PC-3 (cell line): ENCODE measurements at regions not wholly inside any gene's neighbourhood (a gene's known extent, or its start where the extent isn't known, plus 50 kb on each side); places are given as distances from the start of the nearest gene placed in this dataset.
"Not testable (repeated sequence)": the region's sequence is repeated elsewhere in the genome, so short reads cannot be mapped to it uniquely, and the experiment has no call there.

ENCODE experiments used
- ATAC-seq: fragments of 200-7000 bp; cut with Tn5 transposase; 2 replicates; pipeline ENCODE4 v1.9.1; 2020; ENCODE audit warnings: mild to moderate bottlenecking, moderate library complexity
- BruUV-seq: library from RNA; stranded (reverse); fragments of 400-500 nt; replicated peaks from 2 replicates; lab custom pipeline; 2021; lab: Mats Ljungman, UMichigan
- CTCF ChIA-PET: fragments of 300-600 bp; sonication (Branson Sonifier 250); formaldehyde crosslinking; loops from one replicate; lab custom pipeline; 2022; ENCODE audit warnings: antibody characterized with exemption; lab: Charles Lee
- POLR2A ChIA-PET: fragments of 300-600 bp; sonication (Branson Sonifier 250); formaldehyde crosslinking; loops from one replicate; lab custom pipeline; 2022; ENCODE audit warnings: antibody characterized with exemption; ENCODE audit not compliant: unreplicated experiment; lab: Charles Lee
- DNase-seq: peaks from one replicate; pipeline ENCODE4 v3.0.0-alpha.2; 2015
- H2AFZ ChIP-seq: fragments of 300-600 bp; sonication (generic); 2 replicates; pipeline ENCODE4 v1.6.0; 2016; ENCODE audit warnings: antibody characterized with exemption, low read length
- H3F3A ChIP-seq: fragments of 300-600 bp; sonication (generic); one replicate; pipeline ENCODE4 v1.6.0; 2017; ENCODE audit warnings: antibody characterized with exemption, low read length, control low read depth, mild to moderate bottlenecking; ENCODE audit not compliant: unreplicated experiment
- H3K27ac ChIP-seq: fragments of 300-600 bp; sonication (generic); 2 replicates; pipeline ENCODE4 v1.5.1; 2016; ENCODE audit warnings: mild to moderate bottlenecking, low read length
- H3K27me3 ChIP-seq: fragments of 300-600 bp; sonication (generic); 2 replicates; pipeline ENCODE4 v1.6.1; 2016; ENCODE audit warnings: low read length, mixed read lengths
- H3K36me3 ChIP-seq: fragments of 300-600 bp; sonication (generic); 2 replicates; pipeline ENCODE4 v1.6.1; 2016; ENCODE audit warnings: low read depth, mixed run types, low read length, mixed read lengths
- H3K4me1 ChIP-seq: fragments of 300-600 bp; sonication (generic); 2 replicates; pipeline ENCODE4 v1.5.1; 2016; ENCODE audit warnings: low read length; ENCODE audit not compliant: insufficient read depth
- H3K4me2 ChIP-seq: fragments of 300-600 bp; sonication (generic); 2 replicates; pipeline ENCODE4 v1.6.0; 2016; ENCODE audit warnings: low read length
- H3K4me3 ChIP-seq: fragments of 300-600 bp; sonication (generic); 2 replicates; pipeline ENCODE4 v1.5.1; 2016; ENCODE audit warnings: mild to moderate bottlenecking, low read length, mixed read lengths
- H3K79me2 ChIP-seq: fragments of 300-600 bp; sonication (generic); 2 replicates; pipeline ENCODE4 v1.6.1; 2017; ENCODE audit warnings: low read length, mixed read lengths
- H3K9ac ChIP-seq: fragments of 300-600 bp; sonication (generic); 2 replicates; pipeline ENCODE4 v1.6.0; 2016; ENCODE audit warnings: mild to moderate bottlenecking, low read length
- H3K9me2 ChIP-seq: fragments of 300-600 bp; sonication (generic); replicated peaks from 2 replicates; pipeline ENCODE4 v1.6.1; 2016; ENCODE audit warnings: mixed run types, low read length, mixed read lengths
- H3K9me3 ChIP-seq: fragments of 300-600 bp; sonication (generic); 2 replicates; pipeline ENCODE4 v1.6.1; 2016; ENCODE audit warnings: low read length, mixed read lengths
- H4K20me1 ChIP-seq: fragments of 300-600 bp; sonication (generic); 2 replicates; pipeline ENCODE4 v1.6.1; 2016; ENCODE audit warnings: low read length, mixed read lengths
- intact Hi-C: fragments of 100-400 bp; cut with micrococcal nuclease; formaldehyde crosslinking; loops from 2 replicates; pipeline ENCODE4 v1.9.0; 2023

GRCh38 chr16:33771211-33771610 is 311.8 kb downstream of the TP53TG3F start:
- H3K27ac ChIP-seq, intact Hi-C loops, H3K4me3 ChIP-seq, H3K27me3 ChIP-seq, H3K36me3 ChIP-seq, H2AFZ ChIP-seq, ATAC-seq, H3K9me3 ChIP-seq, H3K9me2 ChIP-seq, CTCF ChIA-PET, BruUV-seq, H3K4me1 ChIP-seq, POLR2A ChIA-PET, DNase-seq, H3K79me2 ChIP-seq, H3K9ac ChIP-seq, H4K20me1 ChIP-seq, H3F3A ChIP-seq, H3K4me2 ChIP-seq: not testable (repeated sequence)

GRCh38 chr16:33773966-33774365 is 314.6 kb downstream of the TP53TG3F start:
- ATAC-seq, H3K36me3 ChIP-seq, H3K9me2 ChIP-seq, CTCF ChIA-PET, H3K27ac ChIP-seq, H3K4me1 ChIP-seq, H3K4me3 ChIP-seq, H3K4me2 ChIP-seq, BruUV-seq, H3K79me2 ChIP-seq, H4K20me1 ChIP-seq, H3F3A ChIP-seq, H3K9ac ChIP-seq, H3K9me3 ChIP-seq, H2AFZ ChIP-seq, DNase-seq, H3K27me3 ChIP-seq, intact Hi-C loops, POLR2A ChIA-PET: not testable (repeated sequence)

- H3K4me2 ChIP-seq, H3K79me2 ChIP-seq, BruUV-seq, H3K36me3 ChIP-seq, H2AFZ ChIP-seq, DNase-seq, H3K27me3 ChIP-seq, H3K9me2 ChIP-seq, H3F3A ChIP-seq, H4K20me1 ChIP-seq, ATAC-seq, H3K27ac ChIP-seq, CTCF ChIA-PET, H3K9me3 ChIP-seq, H3K9ac ChIP-seq, H3K4me1 ChIP-seq, H3K4me3 ChIP-seq, POLR2A ChIA-PET, intact Hi-C loops: not testable (repeated sequence)
Measured at GRCh38 chr16:33774724-33775123, 315.3 kb downstream of the TP53TG3F start.

DNA sequence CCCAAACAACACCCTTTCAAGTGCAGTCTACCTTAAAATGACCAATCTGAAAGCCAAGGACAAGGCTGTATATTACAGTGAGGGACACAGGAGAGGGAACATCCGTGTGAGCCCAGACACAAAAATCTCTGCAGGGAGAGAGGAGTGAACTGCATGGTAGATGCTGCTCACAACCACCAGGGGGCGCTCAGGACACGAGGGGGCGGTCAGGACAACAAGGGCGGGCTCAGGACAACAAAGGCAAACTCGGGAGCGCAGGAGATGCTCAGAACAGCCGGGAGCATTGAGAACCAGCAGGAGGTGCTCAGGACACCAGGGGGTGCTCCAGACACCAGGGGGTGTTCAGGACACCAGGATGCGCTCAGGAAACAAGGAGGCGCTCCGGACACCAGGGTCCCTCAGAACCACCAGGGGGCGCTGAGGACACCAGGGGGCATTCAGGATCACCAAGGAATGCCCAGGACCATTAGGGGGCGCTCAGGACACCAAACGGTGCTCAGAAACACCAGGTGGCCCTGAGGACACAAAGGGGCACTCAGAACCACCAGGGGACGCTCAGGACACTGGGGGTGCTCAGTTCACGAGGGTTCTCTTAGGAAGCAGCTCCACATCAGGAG is 357.0 kb downstream of the TP53TG3F start:
- H3K9me3 ChIP-seq, H3K27me3 ChIP-seq, POLR2A ChIA-PET, ATAC-seq, H4K20me1 ChIP-seq, H3K4me2 ChIP-seq, H3K79me2 ChIP-seq, H3K4me3 ChIP-seq, DNase-seq, intact Hi-C loops, H3K27ac ChIP-seq, H3K9me2 ChIP-seq, H3K36me3 ChIP-seq, BruUV-seq, CTCF ChIA-PET, H3K9ac ChIP-seq, H3F3A ChIP-seq, H3K4me1 ChIP-seq, H2AFZ ChIP-seq: not testable (repeated sequence)

- intact Hi-C loops, H3K27ac ChIP-seq, H3F3A ChIP-seq, H3K9ac ChIP-seq, H3K27me3 ChIP-seq, H3K9me2 ChIP-seq, H3K36me3 ChIP-seq, H2AFZ ChIP-seq, H3K79me2 ChIP-seq, H4K20me1 ChIP-seq, CTCF ChIA-PET, BruUV-seq, H3K4me2 ChIP-seq, POLR2A ChIA-PET, DNase-seq, H3K4me3 ChIP-seq, H3K4me1 ChIP-seq, H3K9me3 ChIP-seq, ATAC-seq: not testable (repeated sequence)
Measured at GRCh38 chr16:33824736-33825135, 365.3 kb downstream of the TP53TG3F start.

GRCh38 chr16:33827522-33827921 is 368.1 kb downstream of the TP53TG3F start:
- CTCF ChIA-PET, POLR2A ChIA-PET, H3K27me3 ChIP-seq, H3K4me2 ChIP-seq, H3K9me3 ChIP-seq, H2AFZ ChIP-seq, BruUV-seq, H3K27ac ChIP-seq, DNase-seq, intact Hi-C loops, H3K9ac ChIP-seq, H3K79me2 ChIP-seq, H3K4me1 ChIP-seq, H3K9me2 ChIP-seq, ATAC-seq, H3K4me3 ChIP-seq, H3K36me3 ChIP-seq, H4K20me1 ChIP-seq, H3F3A ChIP-seq: not testable (repeated sequence)

DNA sequence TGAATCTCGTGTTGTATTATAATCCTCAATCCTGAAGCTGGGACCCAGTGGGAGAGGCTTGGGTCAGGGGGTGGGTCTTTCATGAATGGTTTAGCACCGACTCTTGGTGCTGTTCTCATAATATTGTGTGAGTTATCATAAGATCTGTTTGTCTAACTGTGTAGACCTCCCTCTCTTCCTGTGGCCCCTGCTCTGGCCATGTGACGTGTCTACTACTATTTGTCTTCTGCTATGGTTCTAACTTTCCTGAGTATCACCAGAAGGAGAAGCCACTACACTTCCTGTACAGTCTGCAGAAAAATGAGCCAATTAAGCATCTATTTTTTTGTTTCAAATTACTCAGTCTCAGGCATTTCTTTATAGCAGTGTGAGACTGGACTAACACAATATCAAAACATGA is 379.7 kb downstream of the TP53TG3F start:
- H3K27ac ChIP-seq, CTCF ChIA-PET, H3K4me3 ChIP-seq, H3K27me3 ChIP-seq, H3K9me3 ChIP-seq, intact Hi-C loops, H4K20me1 ChIP-seq, BruUV-seq, H3F3A ChIP-seq, H3K4me2 ChIP-seq, DNase-seq, POLR2A ChIA-PET, H2AFZ ChIP-seq, H3K4me1 ChIP-seq, H3K9ac ChIP-seq, H3K9me2 ChIP-seq, H3K36me3 ChIP-seq, ATAC-seq, H3K79me2 ChIP-seq: not testable (repeated sequence)
